ENCODE measurements at regions not wholly inside any gene's neighbourhood (a gene's known extent, or its start where the extent isn't known, plus 50 kb on each side); places are given as distances from the start of the nearest gene placed in this dataset.

- no peak overlapping the region for H3K27ac Mint-ChIP-seq
- DNase-seq (no peak), ATAC-seq (ENCODE audit: low read depth in 2 of 2) (no peak)
- no peaks in the 10 kb centered on the region for H3K36me3 Mint-ChIP-seq
- no peak overlapping the region for H3K27ac ChIP-seq (ENCODE audit: insufficient read depth, low read length, poor library complexity, severe bottlenecking)
- H3K4me1 ChIP-seq (ENCODE audit: control insufficient read depth, insufficient read depth, low read length, poor library complexity, severe bottlenecking) = no peaks in the 10 kb centered on the region
- H3K27me3 ChIP-seq (ENCODE audit: control insufficient read depth, insufficient read depth, low read length) = no peaks in the 10 kb centered on the region
- no peak overlapping the region for H3K4me3 ChIP-seq (ENCODE audit: low read depth, low read length)
- peaks cover 0 to 2% (median 0%) of the 10 kb centered on the region in 7 donors for H3K9me3 Mint-ChIP-seq
- no peaks in the 10 kb centered on the region for H3K27me3 Mint-ChIP-seq
- H3K4me3 Mint-ChIP-seq = no peak overlapping the region
- peaks cover 0 to 4% (median 2%) of the 10 kb centered on the region in 4 donors for H3K4me1 Mint-ChIP-seq
- H3K9me3 ChIP-seq (ENCODE audit: control insufficient read depth in 2 of 2, low read length in 2 of 2) = peaks cover 0 to 6% of the 10 kb centered on the region in 2 experiments
- H3K36me3 ChIP-seq (ENCODE audit: control insufficient read depth, insufficient read depth, low read length) = no peaks in the 10 kb centered on the region
Measured at GRCh38 chr2:85958731-85959130, 69.9 kb upstream of the ST3GAL5 start.

- Histone ChIP-seq H3K27me3 (ENCODE audit: control insufficient read depth, insufficient read depth, low read length) (no peaks in the 10 kb centered on the region), H3K9me3 (ENCODE audit: control insufficient read depth in 2 of 2, low read length in 2 of 2) (peaks cover 0 to 6% of the 10 kb centered on the region in 2 experiments), H3K4me3 (ENCODE audit: low read depth, low read length) (no peak overlapping the region), H3K4me1 (ENCODE audit: control insufficient read depth, insufficient read depth, low read length, poor library complexity, severe bottlenecking) (no peaks in the 10 kb centered on the region), H3K27ac (ENCODE audit: insufficient read depth, low read length, poor library complexity, severe bottlenecking) (no peak overlapping the region), H3K36me3 (ENCODE audit: control insufficient read depth, insufficient read depth, low read length) (no peaks in the 10 kb centered on the region)
- H3K9me3 Mint-ChIP-seq = peaks cover 0 to 2% (median 0%) of the 10 kb centered on the region in 7 donors
- no peaks in the 10 kb centered on the region for H3K36me3 Mint-ChIP-seq
- H3K27me3 Mint-ChIP-seq = no peaks in the 10 kb centered on the region
- no peak for DNase-seq
- ATAC-seq (ENCODE audit: low read depth in 2 of 2) = no peak
- H3K27ac Mint-ChIP-seq = peak overlapping the region in 1 of 3 donors; percentile 26
- no peak overlapping the region for H3K4me3 Mint-ChIP-seq
- peaks cover 0 to 3% (median 0%) of the 10 kb centered on the region in 4 donors for H3K4me1 Mint-ChIP-seq
Measured at GRCh38 chr2:85957256-85957655, 68.5 kb upstream of the ST3GAL5 start.

GRCh38 chr2:85956646-85957039 is 67.9 kb upstream of the ST3GAL5 start:
- no peaks in the 10 kb centered on the region for H3K4me1 ChIP-seq (ENCODE audit: control insufficient read depth, insufficient read depth, low read length, poor library complexity, severe bottlenecking)
- H3K9me3 ChIP-seq (ENCODE audit: control insufficient read depth in 2 of 2, low read length in 2 of 2) = peaks cover 0 to 6% of the 10 kb centered on the region in 2 experiments
- ATAC-seq (ENCODE audit: low read depth in 2 of 2) = no peak
- H3K27me3 Mint-ChIP-seq = no peaks in the 10 kb centered on the region
- H3K36me3 Mint-ChIP-seq = no peaks in the 10 kb centered on the region
- H3K36me3 ChIP-seq (ENCODE audit: control insufficient read depth, insufficient read depth, low read length) = no peaks in the 10 kb centered on the region
- DNase-seq = no peak
- H3K4me1 Mint-ChIP-seq = no peaks in the 10 kb centered on the region
- no peak overlapping the region for H3K4me3 ChIP-seq (ENCODE audit: low read depth, low read length)
- no peaks in the 10 kb centered on the region for H3K27me3 ChIP-seq (ENCODE audit: control insufficient read depth, insufficient read depth, low read length)
- H3K27ac ChIP-seq (ENCODE audit: insufficient read depth, low read length, poor library complexity, severe bottlenecking) = no peak overlapping the region
- no peak overlapping the region for H3K4me3 Mint-ChIP-seq
- H3K9me3 Mint-ChIP-seq = peaks cover 0 to 2% (median 0%) of the 10 kb centered on the region in 7 donors
- H3K27ac Mint-ChIP-seq = no peak overlapping the region

GRCh38 chr2:85954590-85955458 is 66.0 kb upstream of the ST3GAL5 start:
- Histone ChIP-seq H3K4me3 (ENCODE audit: low read depth, low read length) (no peak overlapping the region), H3K9me3 (ENCODE audit: control insufficient read depth in 2 of 2, low read length in 2 of 2) (no peaks in the 10 kb centered on the region), H3K27ac (ENCODE audit: insufficient read depth, low read length, poor library complexity, severe bottlenecking) (no peak overlapping the region), H3K36me3 (ENCODE audit: control insufficient read depth, insufficient read depth, low read length) (no peaks in the 10 kb centered on the region), H3K4me1 (ENCODE audit: control insufficient read depth, insufficient read depth, low read length, poor library complexity, severe bottlenecking) (no peaks in the 10 kb centered on the region), H3K27me3 (ENCODE audit: control insufficient read depth, insufficient read depth, low read length) (no peaks in the 10 kb centered on the region)
- no peaks in the 10 kb centered on the region for H3K4me1 Mint-ChIP-seq
- H3K27me3 Mint-ChIP-seq = no peaks in the 10 kb centered on the region
- H3K4me3 Mint-ChIP-seq = no peak overlapping the region
- H3K9me3 Mint-ChIP-seq = peaks cover 0 to 2% (median 0%) of the 10 kb centered on the region in 7 donors
- H3K27ac Mint-ChIP-seq = peak overlapping the region in 2 of 3 donors; percentile 37 to 65
- DNase-seq = no peak
- no peaks in the 10 kb centered on the region for H3K36me3 Mint-ChIP-seq
- ATAC-seq (ENCODE audit: low read depth in 2 of 2) = no peak

GRCh38 chr2:85954192-85954589 is 65.4 kb upstream of the ST3GAL5 start:
- no peak overlapping the region for H3K4me3 ChIP-seq (ENCODE audit: low read depth, low read length)
- Mint-ChIP-seq H3K4me3 (no peak overlapping the region), H3K36me3 (no peaks in the 10 kb centered on the region), H3K4me1 (no peaks in the 10 kb centered on the region), H3K27me3 (no peaks in the 10 kb centered on the region), H3K9me3 (peaks cover 0 to 5% (median 0%) of the 10 kb centered on the region in 7 donors), H3K27ac (peak overlapping the region in 1 of 3 donors; percentile 37)
- H3K27me3 ChIP-seq (ENCODE audit: control insufficient read depth, insufficient read depth, low read length) = no peaks in the 10 kb centered on the region
- DNase-seq (no peak), ATAC-seq (ENCODE audit: low read depth in 2 of 2) (no peak)
- no peaks in the 10 kb centered on the region for H3K36me3 ChIP-seq (ENCODE audit: control insufficient read depth, insufficient read depth, low read length)
- no peak overlapping the region for H3K27ac ChIP-seq (ENCODE audit: insufficient read depth, low read length, poor library complexity, severe bottlenecking)
- H3K9me3 ChIP-seq (ENCODE audit: control insufficient read depth in 2 of 2, low read length in 2 of 2) = no peaks in the 10 kb centered on the region
- H3K4me1 ChIP-seq (ENCODE audit: control insufficient read depth, insufficient read depth, low read length, poor library complexity, severe bottlenecking) = no peaks in the 10 kb centered on the region

- Mint-ChIP-seq H3K36me3 (no peaks in the 10 kb centered on the region), H3K9me3 (peaks cover 0 to 5% (median 0%) of the 10 kb centered on the region in 7 donors), H3K4me3 (no peak overlapping the region), H3K4me1 (no peaks in the 10 kb centered on the region), H3K27ac (peak overlapping the region in 1 of 3 donors; percentile 37), H3K27me3 (no peaks in the 10 kb centered on the region)
- ATAC-seq (ENCODE audit: low read depth in 2 of 2) = no peak
- Histone ChIP-seq H3K36me3 (ENCODE audit: control insufficient read depth, insufficient read depth, low read length) (no peaks in the 10 kb centered on the region), H3K9me3 (ENCODE audit: control insufficient read depth in 2 of 2, low read length in 2 of 2) (no peaks in the 10 kb centered on the region), H3K27me3 (ENCODE audit: control insufficient read depth, insufficient read depth, low read length) (no peaks in the 10 kb centered on the region), H3K27ac (ENCODE audit: insufficient read depth, low read length, poor library complexity, severe bottlenecking) (no peak overlapping the region), H3K4me1 (ENCODE audit: control insufficient read depth, insufficient read depth, low read length, poor library complexity, severe bottlenecking) (no peaks in the 10 kb centered on the region), H3K4me3 (ENCODE audit: low read depth, low read length) (no peak overlapping the region)
- DNase-seq = no peak
Measured at GRCh38 chr2:85953476-85953875, 64.7 kb upstream of the ST3GAL5 start.

- Histone ChIP-seq H3K9me3 (ENCODE audit: control insufficient read depth in 2 of 2, low read length in 2 of 2) (peaks cover 5 to 8% of the 10 kb centered on the region in 2 experiments), H3K4me1 (ENCODE audit: control insufficient read depth, insufficient read depth, low read length, poor library complexity, severe bottlenecking) (no peaks in the 10 kb centered on the region), H3K27ac (ENCODE audit: insufficient read depth, low read length, poor library complexity, severe bottlenecking) (no peak overlapping the region), H3K36me3 (ENCODE audit: control insufficient read depth, insufficient read depth, low read length) (no peaks in the 10 kb centered on the region), H3K27me3 (ENCODE audit: control insufficient read depth, insufficient read depth, low read length) (peaks cover 2% of the 10 kb centered on the region), H3K4me3 (ENCODE audit: low read depth, low read length) (no peak overlapping the region)
- Mint-ChIP-seq H3K36me3 (no peaks in the 10 kb centered on the region), H3K4me3 (no peak overlapping the region), H3K27ac (peak overlapping the region in 1 of 3 donors; percentile 16), H3K4me1 (no peaks in the 10 kb centered on the region), H3K27me3 (peaks cover 5% of the 10 kb centered on the region), H3K9me3 (peaks cover 0 to 11% (median 3%) of the 10 kb centered on the region in 7 donors)
- no peak for ATAC-seq (ENCODE audit: low read depth in 2 of 2)
- DNase-seq = no peak
Measured at GRCh38 chr2:85952196-85952734, 63.5 kb upstream of the ST3GAL5 start.
